Large intestine (tissue), 3 donors: ENCODE measurements at regions not wholly inside any gene's neighbourhood (a gene's known extent, or its start where the extent isn't known, plus 50 kb on each side); places are given as distances from the start of the nearest gene placed in this dataset.

Experiments
- DNase-seq, 2 donors: peaks; one replicate each; pipeline versions ENCODE4 v3.0.0 to v3.0.0-alpha.2; 2013
- H3K27ac ChIP-seq: one replicate; pipeline ENCODE4 v1.5.1; 2013; ENCODE audit warnings: low read length
- H3K27me3 ChIP-seq: 2 replicates; pipeline ENCODE4 v1.6.1; 2013; ENCODE audit warnings: low read length; ENCODE audit not compliant: control insufficient read depth, insufficient read depth
- H3K36me3 ChIP-seq: 2 replicates; pipeline ENCODE4 v1.6.1; 2013; ENCODE audit warnings: low read length; ENCODE audit not compliant: control insufficient read depth, insufficient read depth
- H3K4me1 ChIP-seq: one replicate; pipeline ENCODE4 v1.6.1; 2013; ENCODE audit warnings: low read length; ENCODE audit not compliant: control insufficient read depth, insufficient read depth
- H3K4me3 ChIP-seq: one replicate; pipeline ENCODE4 v1.5.1; 2013; ENCODE audit warnings: low read length
- H3K9me3 ChIP-seq: one replicate; pipeline ENCODE4 v1.6.1; 2013; ENCODE audit warnings: mild to moderate bottlenecking, low read depth, low read length, moderate library complexity; ENCODE audit not compliant: control insufficient read depth
- WGBS: methylation state at CpG from one replicate; pipeline ENCODE4 v1.1.5; 2013; ENCODE audit warnings: low lambda C conversion rate; ENCODE audit not compliant: insufficient coverage; 5-methylcytosine and 5-hydroxymethylcytosine counted together

GRCh38 chr3:117622171-117622841 lies 912.7 kb downstream of the TUSC7 start:
- WGBS, result no CpG with 5 or more reads among the region's 4 CpGs
- no peaks in the 10 kb centered on the region for H3K4me1 ChIP-seq
- H3K4me3 ChIP-seq, result no peak overlapping the region
- no peak for DNase-seq
- no peaks in the 10 kb centered on the region for H3K27me3 ChIP-seq
- no peaks in the 10 kb centered on the region for H3K9me3 ChIP-seq
- no peak overlapping the region for H3K27ac ChIP-seq
- H3K36me3 ChIP-seq, result no peaks in the 10 kb centered on the region

DNA sequence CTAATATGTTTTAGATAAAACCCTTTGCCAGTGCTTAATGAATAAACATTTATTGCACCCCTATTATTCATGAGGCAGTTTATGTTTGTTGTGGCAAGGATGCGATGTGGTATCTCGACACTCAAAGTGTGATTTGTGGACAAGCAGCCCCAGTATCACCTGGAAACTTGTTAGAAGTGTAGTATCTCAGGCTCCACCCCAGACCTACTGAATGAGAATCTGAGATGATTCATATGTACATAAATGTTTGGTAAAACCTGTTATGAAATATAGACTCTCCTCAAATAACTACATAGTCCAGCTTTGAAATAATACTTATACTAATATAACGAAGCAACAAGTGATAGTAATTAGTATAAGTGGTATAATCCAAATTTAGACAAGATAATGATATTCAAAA lies 914.8 kb downstream of the TUSC7 start:
- 80% methylated on average over 1 of the region's 3 CpGs for WGBS
- Histone ChIP-seq H3K9me3 (no peaks in the 10 kb centered on the region), H3K27ac (no peak overlapping the region), H3K27me3 (no peaks in the 10 kb centered on the region), H3K4me1 (peaks cover 2% of the 10 kb centered on the region), H3K4me3 (no peak overlapping the region), H3K36me3 (no peaks in the 10 kb centered on the region)
- no peak for DNase-seq

DNA sequence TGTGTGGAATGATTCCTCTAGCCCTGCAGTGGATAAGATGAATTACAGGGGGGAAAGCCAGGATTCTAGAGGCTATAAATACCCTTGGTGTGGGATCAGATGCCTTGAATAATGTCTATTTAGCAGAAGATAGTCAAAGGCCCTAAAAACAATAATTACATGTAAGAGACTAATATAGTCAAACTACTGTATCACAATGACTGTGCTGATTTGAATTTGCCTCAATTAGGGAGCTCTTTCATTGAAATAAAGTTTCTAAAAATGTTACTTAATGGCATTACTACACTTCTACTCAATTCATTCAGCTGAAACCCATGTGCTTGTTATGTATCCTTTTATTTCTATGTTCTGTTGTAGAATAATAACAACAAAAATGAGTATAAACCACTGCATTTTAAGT lies 915.6 kb downstream of the TUSC7 start:
- Histone ChIP-seq H3K27me3 (no peaks in the 10 kb centered on the region), H3K9me3 (no peaks in the 10 kb centered on the region), H3K4me1 (peaks cover 2% of the 10 kb centered on the region), H3K27ac (no peak overlapping the region), H3K36me3 (no peaks in the 10 kb centered on the region), H3K4me3 (no peak overlapping the region)
- no peak for DNase-seq

DNA sequence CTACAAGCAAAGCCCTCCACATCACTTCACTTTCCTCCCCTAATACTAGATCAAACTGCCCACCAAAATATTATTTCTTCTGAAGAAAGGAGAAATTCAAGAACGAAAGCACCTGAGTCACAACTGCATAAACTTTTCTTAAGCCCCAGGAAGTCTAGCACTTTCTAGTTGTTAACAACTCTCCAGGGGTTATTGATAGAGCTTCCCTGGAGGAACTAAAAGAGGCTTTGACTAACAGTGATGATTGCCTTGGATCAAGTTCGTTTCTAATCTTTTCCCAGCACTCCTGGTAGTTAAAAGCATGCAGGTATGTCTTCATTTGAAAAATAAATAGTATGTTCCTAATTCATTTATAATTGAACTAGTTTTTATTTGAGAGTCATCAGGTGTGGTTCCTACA lies 917.0 kb downstream of the TUSC7 start:
- Histone ChIP-seq H3K4me3 (no peak overlapping the region), H3K9me3 (no peaks in the 10 kb centered on the region), H3K27ac (no peak overlapping the region), H3K4me1 (peaks cover 2% of the 10 kb centered on the region), H3K27me3 (no peaks in the 10 kb centered on the region), H3K36me3 (no peaks in the 10 kb centered on the region)
- no peak for DNase-seq
- WGBS, result 60% methylated on average over 1 of the region's 2 CpGs

DNA sequence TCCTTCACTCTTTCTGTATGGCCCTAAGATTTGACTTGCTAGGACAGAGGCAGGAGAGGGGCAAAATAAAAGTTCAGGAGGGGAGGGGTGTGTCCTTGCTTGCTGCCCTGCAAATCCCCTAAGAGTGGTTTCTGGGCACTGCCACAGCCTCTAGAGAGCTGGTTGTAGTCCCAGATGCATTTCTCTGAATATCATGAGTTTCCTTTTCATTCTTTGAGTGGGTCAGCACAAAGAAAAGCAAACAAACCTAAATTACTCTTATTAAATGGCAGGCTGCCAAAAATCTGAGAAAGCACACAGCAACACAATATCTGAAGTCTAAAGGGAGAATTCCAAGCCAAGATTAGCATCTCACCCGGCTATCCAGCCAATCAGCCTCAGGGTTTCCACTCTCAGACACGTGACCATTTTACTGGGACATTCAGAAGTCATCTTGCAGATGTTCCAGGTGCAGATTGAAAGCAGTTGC lies 919.3 kb downstream of the TUSC7 start:
- Histone ChIP-seq H3K27me3 (no peaks in the 10 kb centered on the region), H3K9me3 (no peaks in the 10 kb centered on the region), H3K27ac (no peak overlapping the region), H3K36me3 (no peaks in the 10 kb centered on the region), H3K4me1 (peaks cover 2% of the 10 kb centered on the region), H3K4me3 (no peak overlapping the region)
- DNase-seq, result peak; percentile 20 to 50
- no CpG with 5 or more reads among the region's 2 CpGs for WGBS

GRCh38 chr3:117629505-117629904 lies 919.9 kb downstream of the TUSC7 start:
- H3K4me1 ChIP-seq, result peaks cover 2% of the 10 kb centered on the region
- no peaks in the 10 kb centered on the region for H3K9me3 ChIP-seq
- H3K27ac ChIP-seq, result no peak overlapping the region
- 92% methylated on average over 5 of the region's 9 CpGs for WGBS
- H3K36me3 ChIP-seq, result no peaks in the 10 kb centered on the region
- no peaks in the 10 kb centered on the region for H3K27me3 ChIP-seq
- no peak for DNase-seq
- no peak overlapping the region for H3K4me3 ChIP-seq

GRCh38 chr3:117630469-117630868 lies 920.9 kb downstream of the TUSC7 start:
- H3K4me1 ChIP-seq, result peaks cover 2% of the 10 kb centered on the region
- no peak overlapping the region for H3K4me3 ChIP-seq
- no peak overlapping the region for H3K27ac ChIP-seq
- DNase-seq, result no peak
- no peaks in the 10 kb centered on the region for H3K9me3 ChIP-seq
- no peaks in the 10 kb centered on the region for H3K36me3 ChIP-seq
- H3K27me3 ChIP-seq, result no peaks in the 10 kb centered on the region

- Histone ChIP-seq H3K36me3 (no peaks in the 10 kb centered on the region), H3K27me3 (no peaks in the 10 kb centered on the region), H3K4me3 (no peak overlapping the region), H3K27ac (no peak overlapping the region), H3K9me3 (no peaks in the 10 kb centered on the region), H3K4me1 (peaks cover 2% of the 10 kb centered on the region)
- no peak for DNase-seq
- no CpG with 5 or more reads among the region's 1 CpG for WGBS
These were observed 921.3 kb downstream of the TUSC7 start for GRCh38 chr3:117630885-117631284.

- Histone ChIP-seq H3K27ac (no peak overlapping the region), H3K36me3 (no peaks in the 10 kb centered on the region), H3K4me1 (peaks cover 2% of the 10 kb centered on the region), H3K27me3 (no peaks in the 10 kb centered on the region), H3K4me3 (no peak overlapping the region), H3K9me3 (no peaks in the 10 kb centered on the region)
- WGBS, result 100% methylated on average over 1 of the region's 3 CpGs
- no peak for DNase-seq
These were observed 922.2 kb downstream of the TUSC7 start for GRCh38 chr3:117631781-117632180.

GRCh38 chr3:117632191-117632590 lies 922.6 kb downstream of the TUSC7 start:
- Histone ChIP-seq H3K27me3 (no peaks in the 10 kb centered on the region), H3K36me3 (no peaks in the 10 kb centered on the region), H3K27ac (no peak overlapping the region), H3K4me3 (no peak overlapping the region), H3K9me3 (no peaks in the 10 kb centered on the region), H3K4me1 (peaks cover 2% of the 10 kb centered on the region)
- DNase-seq, result no peak
- no CpG with 5 or more reads among the region's 2 CpGs for WGBS

DNA sequence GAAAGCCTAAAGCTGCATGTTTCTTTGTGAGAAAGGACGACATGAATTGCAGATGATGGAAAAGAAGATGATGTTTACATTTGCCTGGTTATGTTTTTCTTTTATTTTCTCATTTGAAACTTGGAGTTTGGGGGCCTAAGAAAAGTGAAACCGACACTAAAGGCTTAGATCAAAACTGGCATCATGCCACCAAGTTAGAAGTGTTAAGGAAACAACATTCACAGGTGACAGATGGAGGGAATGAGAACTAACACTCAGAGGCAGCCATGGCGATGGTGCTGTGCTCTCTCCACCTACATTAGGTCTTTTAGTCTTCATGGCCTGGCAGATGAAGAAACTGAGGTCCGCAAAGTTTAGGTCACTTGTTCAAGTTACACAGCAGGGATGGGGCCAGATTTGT lies 923.6 kb downstream of the TUSC7 start:
- peaks cover 2% of the 10 kb centered on the region for H3K4me1 ChIP-seq
- no peak overlapping the region for H3K27ac ChIP-seq
- H3K9me3 ChIP-seq, result no peaks in the 10 kb centered on the region
- H3K4me3 ChIP-seq, result no peak overlapping the region
- H3K36me3 ChIP-seq, result no peaks in the 10 kb centered on the region
- WGBS, result 83% methylated on average over 1 of the region's 4 CpGs
- no peaks in the 10 kb centered on the region for H3K27me3 ChIP-seq
- DNase-seq, result no peak
